Stimulated activated CD8-positive, alpha-beta memory T cell treated with anti-CD3 and anti-CD28 coated beads, Interleukin-7, amount 100 ng/mL, for 24 hours (primary cell): ENCODE measurements at regions not wholly inside any gene's neighbourhood (a gene's known extent, or its start where the extent isn't known, plus 50 kb on each side); places are given as distances from the start of the nearest gene placed in this dataset.
"Not testable (repeated sequence)": the region's sequence is repeated elsewhere in the genome, so short reads cannot be mapped to it uniquely, and the experiment has no call there.

Source experiments
- DNase-seq: peaks from one replicate; pipeline ENCODE4 v3.0.0-alpha.2; 2020; ENCODE audit warnings: low read depth

- not testable (repeated sequence) for DNase-seq
These were observed 270.0 kb upstream of the TCERG1L start for GRCh38 chr10:131581547-131581946.

- no peak for DNase-seq
These were observed 272.8 kb upstream of the TCERG1L start for GRCh38 chr10:131584287-131584686.

- no peak for DNase-seq
These were observed 274.2 kb upstream of the TCERG1L start for GRCh38 chr10:131585761-131586160.

- DNase-seq, result no peak
These were observed 275.4 kb upstream of the TCERG1L start for GRCh38 chr10:131586958-131587357.

GRCh38 chr10:131587976-131588680 lies 276.6 kb upstream of the TCERG1L start:
- no peak for DNase-seq

GRCh38 chr10:131588704-131589220 lies 277.2 kb upstream of the TCERG1L start:
- DNase-seq, result no peak

GRCh38 chr10:131590567-131590966 lies 279.0 kb upstream of the TCERG1L start:
- no peak for DNase-seq

GRCh38 chr10:131591936-131592335 lies 280.4 kb upstream of the TCERG1L start:
- no peak for DNase-seq

- DNase-seq, result no peak
These were observed 291.6 kb upstream of the PPP2R2D start for GRCh38 chr10:131609176-131609575.

GRCh38 chr10:131615150-131615549 lies 285.7 kb upstream of the PPP2R2D start:
- DNase-seq, result no peak

GRCh38 chr10:131616040-131616439 lies 284.8 kb upstream of the PPP2R2D start:
- no peak for DNase-seq

GRCh38 chr10:131617113-131617858 lies 283.5 kb upstream of the PPP2R2D start:
- no peak for DNase-seq

- no peak for DNase-seq
These were observed 282.1 kb upstream of the PPP2R2D start for GRCh38 chr10:131618587-131619267.

- no peak for DNase-seq
These were observed 280.5 kb upstream of the PPP2R2D start for GRCh38 chr10:131620314-131620713.

GRCh38 chr10:131620904-131621303 lies 279.9 kb upstream of the PPP2R2D start:
- DNase-seq, result no peak

- no peak for DNase-seq
These were observed 278.8 kb upstream of the PPP2R2D start for GRCh38 chr10:131621784-131622624.

- DNase-seq, result no peak
These were observed 275.8 kb upstream of the PPP2R2D start for GRCh38 chr10:131625041-131625440.

- DNase-seq, result no peak
These were observed 274.5 kb upstream of the PPP2R2D start for GRCh38 chr10:131626274-131626673.

- DNase-seq, result no peak
These were observed 271.6 kb upstream of the PPP2R2D start for GRCh38 chr10:131629026-131629770.

- no peak for DNase-seq
These were observed 270.0 kb upstream of the PPP2R2D start for GRCh38 chr10:131630772-131631258.

GRCh38 chr10:131631619-131632018 lies 269.2 kb upstream of the PPP2R2D start:
- no peak for DNase-seq
